ENCODE measurements at regions not wholly inside any gene's neighbourhood (a gene's known extent, or its start where the extent isn't known, plus 50 kb on each side); places are given as distances from the start of the nearest gene placed in this dataset.

GRCh38 chr18:46226461-46226860 lies 122.3 kb downstream of the HAUS1 start:
- TF ChIP-seq CTCF (IDR thresholded peaks at IDR 0.05; ENCODE audit: poor library complexity) (no peak), EZH2 (IDR thresholded peaks at IDR 0.05; ENCODE audit: borderline replicate concordance) (no peak), EZH2phosphoT487 (IDR thresholded peaks at IDR 0.05; ENCODE audit: low read depth, severe bottlenecking, unreplicated experiment) (no peak)

Data from hepatocyte (in vitro differentiated cells).